DMS153 treated with DMSO at 0.1 percent for 48 hours (cell line): ENCODE measurements at regions not wholly inside any gene's neighbourhood (a gene's known extent, or its start where the extent isn't known, plus 50 kb on each side); places are given as distances from the start of the nearest gene placed in this dataset.

Experiments
- DNase-seq: peaks from one replicate; lab custom pipeline; 2025; ENCODE audit not compliant: unreplicated experiment; lab: John Stamatoyannopoulos, UW

- DNase-seq: no peak
Measured at GRCh38 chr1:30258876-30259275, 464.5 kb downstream of the MATN1 start.

- DNase-seq: no peak
Measured at GRCh38 chr1:30258471-30258870, 464.9 kb downstream of the MATN1 start.

- DNase-seq: no peak
Measured at GRCh38 chr1:30257742-30258380, 465.5 kb downstream of the MATN1 start.

- DNase-seq: no peak
Measured at GRCh38 chr1:30257322-30257721, 466.1 kb downstream of the MATN1 start.

GRCh38 chr1:30256911-30257310, 466.5 kb downstream of the MATN1 start:
- DNase-seq: no peak

GRCh38 chr1:30255111-30255724, 468.2 kb downstream of the MATN1 start:
- no peak for DNase-seq

GRCh38 chr1:30253807-30254440, 469.5 kb downstream of the MATN1 start:
- no peak for DNase-seq

- no peak for DNase-seq
Measured at GRCh38 chr1:30253361-30253760, 470.0 kb downstream of the MATN1 start.

- DNase-seq: no peak
Measured at GRCh38 chr1:30250984-30251850, 472.2 kb downstream of the MATN1 start.

GRCh38 chr1:30250338-30250983, 472.9 kb downstream of the MATN1 start:
- DNase-seq: peak; percentile 44

- DNase-seq: no peak
Measured at GRCh38 chr1:30249446-30250337, 473.7 kb downstream of the MATN1 start.

- DNase-seq: no peak
Measured at GRCh38 chr1:30248774-30249173, 474.6 kb downstream of the MATN1 start.

GRCh38 chr1:30248373-30248772, 475.0 kb downstream of the MATN1 start:
- DNase-seq: no peak

- DNase-seq: no peak
Measured at GRCh38 chr1:30244801-30245200, 478.6 kb downstream of the MATN1 start.

GRCh38 chr1:30242722-30243457, 480.5 kb downstream of the MATN1 start:
- DNase-seq: no peak

GRCh38 chr1:30242168-30242567, 481.2 kb downstream of the MATN1 start:
- no peak for DNase-seq

GRCh38 chr1:30241681-30242080, 481.7 kb downstream of the MATN1 start:
- DNase-seq: no peak

GRCh38 chr1:30234091-30234490, 489.3 kb downstream of the MATN1 start:
- no peak for DNase-seq

- peak; percentile 17 for DNase-seq
Measured at GRCh38 chr1:30232288-30232899, 491.0 kb downstream of the MATN1 start.
